SK-N-MC (cell line): ENCODE measurements at regions not wholly inside any gene's neighbourhood (a gene's known extent, or its start where the extent isn't known, plus 50 kb on each side); places are given as distances from the start of the nearest gene placed in this dataset.
"Not testable (repeated sequence)": the region's sequence is repeated elsewhere in the genome, so short reads cannot be mapped to it uniquely, and the experiment has no call there.

Source experiments
- EZH2 ChIP-seq: fragments of 200-600 bp; sonication (generic); IDR thresholded peaks from one replicate; pipeline ENCODE4 v1.6.1; 2017; ENCODE audit warnings: antibody characterized with exemption
- FOXP2 ChIP-seq: optimal IDR thresholded peaks from 2 replicates; pipeline ENCODE3; 2011; ENCODE audit warnings: mild to moderate bottlenecking, moderate library complexity; ENCODE audit not compliant: insufficient read depth; ENCODE audit errors: extremely low read length, control extremely low read depth
- POLR2AphosphoS5 ChIP-seq: IDR thresholded peaks from 2 replicates; pipeline ENCODE4 v1.6.1; 2012; ENCODE audit warnings: mild to moderate bottlenecking, low read depth, low read length, borderline replicate concordance

- not testable (repeated sequence) for TF ChIP-seq EZH2, FOXP2, POLR2AphosphoS5
These were observed 167.1 kb upstream of the NBPF12 start for GRCh38 chr1:146770998-146771397.
